ENCODE measurements at regions not wholly inside any gene's neighbourhood (a gene's known extent, or its start where the extent isn't known, plus 50 kb on each side); places are given as distances from the start of the nearest gene placed in this dataset.

GRCh38 chr4:114211556-114211955 lies 232.1 kb upstream of the ARSJ start:
- TF ChIP-seq CTCF (IDR thresholded peaks at IDR 0.05) (no peak), POLR2A (IDR thresholded peaks at IDR 0.05) (no peak), EP300 (IDR thresholded peaks at IDR 0.05; ENCODE audit: low read depth) (no peak), POLR2AphosphoS5 (IDR thresholded peaks at IDR 0.05) (no peak)

Data from transverse colon (tissue), 4 donors.